AG09319 (cell line): ENCODE measurements at regions not wholly inside any gene's neighbourhood (a gene's known extent, or its start where the extent isn't known, plus 50 kb on each side); places are given as distances from the start of the nearest gene placed in this dataset.

Experiments
- DNase-seq: peaks from one replicate; pipeline ENCODE4 v3.0.0-alpha.2; 2010; ENCODE audit warnings: low read depth; ENCODE audit errors: extremely low read depth
- CTCF ChIP-seq: IDR thresholded peaks from 2 replicates; pipeline ENCODE4 v1.5.1; 2011; ENCODE audit warnings: low read depth, mild to moderate bottlenecking, inconsistent platforms, low read length, moderate library complexity

- DNase-seq, result no peak
- TF ChIP-seq CTCF, result no peak
Measured at GRCh38 chr1:30151826-30152225, 571.6 kb downstream of the MATN1 start.

- DNase-seq, result no peak
- TF ChIP-seq CTCF, result no peak
Measured at GRCh38 chr1:30151119-30151518, 572.3 kb downstream of the MATN1 start.

- TF ChIP-seq CTCF, result no peak
- DNase-seq, result no peak
Measured at GRCh38 chr1:30149226-30149625, 574.2 kb downstream of the MATN1 start.

GRCh38 chr1:30148676-30149075 lies 574.7 kb downstream of the MATN1 start:
- DNase-seq, result no peak
- TF ChIP-seq CTCF, result no peak

- DNase-seq, result no peak
- no peak for TF ChIP-seq CTCF
Measured at GRCh38 chr1:30147188-30147587, 576.2 kb downstream of the MATN1 start.

- DNase-seq, result no peak
- no peak for TF ChIP-seq CTCF
Measured at GRCh38 chr1:30146448-30146847, 576.9 kb downstream of the MATN1 start.

GRCh38 chr1:30145723-30146303 lies 577.6 kb downstream of the MATN1 start:
- no peak for DNase-seq
- no peak for TF ChIP-seq CTCF
